SK-N-SH (cell line): ENCODE measurements at regions not wholly inside any gene's neighbourhood (a gene's known extent, or its start where the extent isn't known, plus 50 kb on each side); places are given as distances from the start of the nearest gene placed in this dataset.

Experiments used
- CTCF ChIA-PET: fragments of 300-600, 350-600 bp; formaldehyde crosslinking; extraction: SDS; loops from one replicate; lab custom pipeline; 2021; lab: Yijun Ruan, JAX
- POLR2A ChIA-PET: fragments of 350-600 bp; sonication (Branson Sonifier 250); formaldehyde crosslinking; extraction: SDS; loops from one replicate; lab custom pipeline; 2020; ENCODE audit warnings: antibody characterized with exemption, inconsistent platforms; lab: Yijun Ruan, JAX
- DNase-seq: peaks from one replicate; pipeline ENCODE4 v3.0.0; 2012
- H2AFZ ChIP-seq: fragments of 200-600 bp; sonication (generic); 2 replicates; pipeline ENCODE4 v1.8.1; 2016; ENCODE audit warnings: antibody characterized with exemption, mild to moderate bottlenecking, low read depth
- H3F3A ChIP-seq: fragments of 200-600 bp; sonication (generic); replicated peaks from 2 replicates; pipeline ENCODE3; 2016; ENCODE audit warnings: antibody characterized with exemption, mild to moderate bottlenecking; ENCODE audit not compliant: insufficient read depth
- H3K27ac ChIP-seq, 2 experiments: fragments of 200-500 bp in 1 of 2; fragments of 200-600 bp in 1 of 2; sonication (Bioruptor generic) in 1 of 2; sonication (generic), shearing (Covaris generic) in 1 of 2; 2 replicates each; pipeline versions ENCODE4 v1.5.1 to v1.6.1; 2014 to 2016; ENCODE audit warnings: low read depth in 2 of 2, inconsistent platforms in 1 of 2, low read length in 1 of 2, mild to moderate bottlenecking in 1 of 2, mixed read lengths in 1 of 2
- H3K27me3 ChIP-seq: fragments of 200-600 bp; sonication (generic), shearing (Covaris generic); 2 replicates; pipeline ENCODE4 v1.6.1; 2016; ENCODE audit warnings: mixed run types; ENCODE audit not compliant: insufficient read depth
- H3K36me3 ChIP-seq, 2 experiments: fragments of 200-500 bp in 1 of 2; fragments of 200-600 bp in 1 of 2; sonication (Bioruptor generic) in 1 of 2; sonication (generic) in 1 of 2; replicated peaks in 1 of 2; 2 replicates each; pipeline versions ENCODE3 to v1.5.1; 2014 to 2016; ENCODE audit warnings: low read length in 1 of 2, mild to moderate bottlenecking in 1 of 2; ENCODE audit not compliant: insufficient read depth in 2 of 2, control insufficient read depth in 1 of 2
- H3K4me1 ChIP-seq, 2 experiments: fragments of 200-500 bp in 1 of 2; fragments of 200-600 bp in 1 of 2; sonication (Bioruptor generic) in 1 of 2; sonication (generic), shearing (Covaris generic) in 1 of 2; 2 replicates each; pipeline versions ENCODE4 v1.5.1 to v1.6.1; 2014 to 2016; ENCODE audit warnings: low read depth in 1 of 2, low read length in 1 of 2, mixed run types in 1 of 2; ENCODE audit not compliant: insufficient read depth in 2 of 2, control insufficient read depth in 1 of 2
- H3K4me2 ChIP-seq: fragments of 200-600 bp; sonication (generic), shearing (Covaris generic); 2 replicates; pipeline ENCODE4 v1.6.1; 2017; ENCODE audit warnings: mixed run types
- H3K4me3 ChIP-seq, 2 experiments: fragments of 200-500 bp in 1 of 2; fragments of 200-600 bp in 1 of 2; sonication (Bioruptor generic) in 1 of 2; sonication (generic), shearing (Covaris generic) in 1 of 2; 2 replicates each; pipeline versions ENCODE4 v1.5.1 to v1.8.1; 2014 to 2016; ENCODE audit warnings: low read depth in 2 of 2, inconsistent platforms in 1 of 2, low read length in 1 of 2, mild to moderate bottlenecking in 1 of 2, mixed read lengths in 1 of 2, moderate library complexity in 1 of 2
- H3K79me2 ChIP-seq: fragments of 200-600 bp; sonication (generic); 2 replicates; pipeline ENCODE4 v1.8.1; 2017; ENCODE audit warnings: mild to moderate bottlenecking; ENCODE audit not compliant: insufficient read depth
- H3K9ac ChIP-seq: fragments of 200-600 bp; sonication (generic); 2 replicates; pipeline ENCODE4 v1.6.1; 2017; ENCODE audit warnings: mixed run types
- H3K9me2 ChIP-seq: fragments of 200-600 bp; sonication (generic); 2 replicates; pipeline ENCODE4 v1.6.1; 2017; ENCODE audit warnings: mixed run types
- H3K9me3 ChIP-seq: fragments of 200-600 bp; sonication (generic); 2 replicates; pipeline ENCODE4 v1.6.1; 2017; ENCODE audit warnings: mixed run types, mild to moderate bottlenecking, moderate library complexity
- H4K20me1 ChIP-seq: fragments of 200-600 bp; sonication (generic); 2 replicates; pipeline ENCODE4 v1.6.1; 2017; ENCODE audit warnings: mild to moderate bottlenecking, mixed run types; ENCODE audit not compliant: insufficient read depth
- CHD2 ChIP-seq: fragments of 150-350 bp; IDR thresholded peaks from 2 replicates; pipeline ENCODE4 v1.6.1; 2018; ENCODE audit warnings: low read length; ENCODE audit not compliant: partially characterized antibody
- CTCF ChIP-seq: fragments of 200-600 bp; sonication (generic); IDR thresholded peaks from 2 replicates; pipeline ENCODE4 v1.6.1; 2017; ENCODE audit warnings: antibody characterized with exemption, mild to moderate bottlenecking, moderate library complexity
- ELF1 ChIP-seq: IDR thresholded peaks from 2 replicates; pipeline ENCODE4 v1.4.0; 2012
- EP300 ChIP-seq, 2 experiments: IDR thresholded peaks; 2 replicates each; pipeline versions ENCODE4 v1.4.0 to v1.6.1; 2012; ENCODE audit warnings: borderline replicate concordance in 1 of 2, low read depth in 1 of 2, low read length in 1 of 2
- FOSL2 ChIP-seq: IDR thresholded peaks from 2 replicates; pipeline ENCODE4 v1.4.0; 2012; ENCODE audit warnings: low read depth, mild to moderate bottlenecking, moderate library complexity, borderline replicate concordance
- FOXJ3 ChIP-seq: sonication (generic); formaldehyde crosslinking; IDR thresholded peaks from 2 replicates; pipeline ENCODE4 v1.5.1; 2020; ENCODE audit warnings: mild to moderate bottlenecking, missing genetic modification reagents
- FOXM1 ChIP-seq: IDR thresholded peaks from 2 replicates; pipeline ENCODE4 v1.4.0; 2012; ENCODE audit warnings: low read depth, mild to moderate bottlenecking
- MEF2A ChIP-seq: IDR thresholded peaks from 2 replicates; pipeline ENCODE4 v1.4.0; 2012; ENCODE audit warnings: low read depth, borderline replicate concordance
- NFIC ChIP-seq: IDR thresholded peaks from 2 replicates; pipeline ENCODE4 v1.4.0; 2012; ENCODE audit warnings: borderline replicate concordance
- REST ChIP-seq: IDR thresholded peaks from 2 replicates; pipeline ENCODE4 v1.6.1; 2012; ENCODE audit warnings: mild to moderate bottlenecking, low read depth, low read length, moderate library complexity
- RFX5 ChIP-seq: IDR thresholded peaks from 2 replicates; pipeline ENCODE4 v1.6.1; 2012; ENCODE audit warnings: mild to moderate bottlenecking, improper control_type of control experiment, low read length
- SMC3 ChIP-seq: IDR thresholded peaks from 2 replicates; pipeline ENCODE4 v1.6.1; 2012; ENCODE audit warnings: low read depth, low read length, improper control_type of control experiment
- YY1 ChIP-seq: IDR thresholded peaks from 2 replicates; pipeline ENCODE4 v1.4.0; 2012; ENCODE audit warnings: low read depth, mild to moderate bottlenecking
- ZBTB33 ChIP-seq: IDR thresholded peaks from 2 replicates; pipeline ENCODE4 v1.4.0; 2012; ENCODE audit warnings: low read depth, borderline replicate concordance
- WGBS: methylation state at CpG from one replicate; pipeline ENCODE4 v1.1.6; 2017; ENCODE audit warnings: low lambda C conversion rate; 5-methylcytosine and 5-hydroxymethylcytosine counted together

GRCh38 chr5:156119692-156120091, 207.3 kb upstream of the SGCD start (continued):
- TF ChIP-seq REST = no peak
- TF ChIP-seq FOXM1 = no peak
- TF ChIP-seq SMC3 = no peak

- no peaks in the 10 kb centered on the region for H3F3A ChIP-seq
- 28% methylated on average over 4 of the region's 4 CpGs for WGBS
- H3K27ac ChIP-seq = no peak overlapping the region
- H3K4me2 ChIP-seq = no peak overlapping the region
- TF ChIP-seq CTCF = no peak
- no peak for TF ChIP-seq CHD2
- no peak for TF ChIP-seq EP300 (IDR thresholded peaks at IDR 0.05; ENCODE audit: borderline replicate concordance in 1 of 2, low read depth in 1 of 2, low read length in 1 of 2)
- no peak for TF ChIP-seq FOXJ3 (CRISPR knock-in tag)
- TF ChIP-seq ELF1 = no peak
- TF ChIP-seq FOXM1 = no peak
- TF ChIP-seq RFX5 = no peak
- no peak for TF ChIP-seq ZBTB33
- no peak for TF ChIP-seq FOSL2
- no peak for TF ChIP-seq MEF2A
- no peak for TF ChIP-seq NFIC
- no peak for TF ChIP-seq YY1
- TF ChIP-seq REST = no peak
- H3K36me3 ChIP-seq = no peaks in the 10 kb centered on the region
- H3K27me3 ChIP-seq = no peaks in the 10 kb centered on the region
- POLR2A ChIA-PET = no interaction called here
- H3K9ac ChIP-seq = no peak overlapping the region
- no peaks in the 10 kb centered on the region for H3K9me3 ChIP-seq
- H3K9me2 ChIP-seq = no peaks in the 10 kb centered on the region
- H4K20me1 ChIP-seq = no peaks in the 10 kb centered on the region
- CTCF ChIA-PET = no interaction called here
- no peak overlapping the region for H2AFZ ChIP-seq
- no peak overlapping the region for H3K4me3 ChIP-seq
- DNase-seq = no peak
- H3K4me1 ChIP-seq = no peaks in the 10 kb centered on the region
- H3K79me2 ChIP-seq = no peaks in the 10 kb centered on the region
Measured at GRCh38 chr5:156120777-156121176, 206.2 kb upstream of the SGCD start.
